ENCODE measurements at regions not wholly inside any gene's neighbourhood (a gene's known extent, or its start where the extent isn't known, plus 50 kb on each side); places are given as distances from the start of the nearest gene placed in this dataset.

GRCh38 chr20:11833825-11834224 lies 83.9 kb upstream of the BTBD3 start:
- 85% methylated on average over 3 of the region's 3 CpGs for WGBS, 2 donors
- no peak for TF ChIP-seq POLR2A (IDR thresholded peaks at IDR 0.05)
- intact Hi-C loops (cut with DNase I; ENCODE audit: low total_unique reads): no loop called here
- no peak for DNase-seq (ENCODE audit: low spot score in 2 of 2)
- no peak overlapping the region for H3K4me3 ChIP-seq (ENCODE audit: low read depth, poor library complexity, severe bottlenecking)

DNA sequence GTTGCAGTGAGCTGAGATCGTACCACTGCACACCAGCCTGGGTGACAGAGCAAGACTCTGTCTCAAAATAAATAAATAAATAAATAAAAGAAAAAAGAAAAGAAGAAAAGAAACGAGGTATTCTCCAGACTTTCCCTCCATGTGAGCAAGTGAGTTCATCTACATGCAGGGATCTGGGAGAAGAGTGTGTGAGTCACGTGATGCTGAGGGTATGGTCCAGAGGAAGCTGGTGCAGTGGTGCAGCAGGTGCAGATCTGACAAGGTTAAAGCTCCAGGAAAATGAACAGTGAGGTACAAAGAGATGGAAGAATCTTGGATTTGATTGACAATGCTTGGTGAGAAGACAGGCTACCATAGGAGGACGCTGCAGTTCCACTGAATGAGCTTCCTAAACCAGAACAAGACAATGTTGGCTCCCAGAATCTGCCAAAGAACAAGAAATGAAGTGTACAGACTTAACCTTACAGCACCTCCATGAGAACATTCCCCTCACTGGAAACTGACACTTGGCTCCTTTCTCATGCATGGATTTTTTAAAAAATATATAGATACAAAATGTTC lies 79.5 kb upstream of the BTBD3 start:
- DNase-seq (ENCODE audit: low spot score in 2 of 2): no peak
- no peak for TF ChIP-seq POLR2A (IDR thresholded peaks at IDR 0.05)
- TF ChIP-seq, protein P1, sequence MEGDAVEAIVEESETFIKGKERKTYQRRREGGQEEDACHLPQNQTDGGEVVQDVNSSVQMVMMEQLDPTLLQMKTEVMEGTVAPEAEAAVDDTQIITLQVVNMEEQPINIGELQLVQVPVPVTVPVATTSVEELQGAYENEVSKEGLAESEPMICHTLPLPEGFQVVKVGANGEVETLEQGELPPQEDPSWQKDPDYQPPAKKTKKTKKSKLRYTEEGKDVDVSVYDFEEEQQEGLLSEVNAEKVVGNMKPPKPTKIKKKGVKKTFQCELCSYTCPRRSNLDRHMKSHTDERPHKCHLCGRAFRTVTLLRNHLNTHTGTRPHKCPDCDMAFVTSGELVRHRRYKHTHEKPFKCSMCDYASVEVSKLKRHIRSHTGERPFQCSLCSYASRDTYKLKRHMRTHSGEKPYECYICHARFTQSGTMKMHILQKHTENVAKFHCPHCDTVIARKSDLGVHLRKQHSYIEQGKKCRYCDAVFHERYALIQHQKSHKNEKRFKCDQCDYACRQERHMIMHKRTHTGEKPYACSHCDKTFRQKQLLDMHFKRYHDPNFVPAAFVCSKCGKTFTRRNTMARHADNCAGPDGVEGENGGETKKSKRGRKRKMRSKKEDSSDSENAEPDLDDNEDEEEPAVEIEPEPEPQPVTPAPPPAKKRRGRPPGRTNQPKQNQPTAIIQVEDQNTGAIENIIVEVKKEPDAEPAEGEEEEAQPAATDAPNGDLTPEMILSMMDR (IDR thresholded peaks at IDR 0.05): no peak
- H3K4me3 ChIP-seq (ENCODE audit: low read depth, poor library complexity, severe bottlenecking): no peak overlapping the region
- intact Hi-C loops (cut with DNase I; ENCODE audit: low total_unique reads): no loop called here
- WGBS, 2 donors: 62 to 71% methylated on average over 4 of the region's 4 CpGs

- TF ChIP-seq, protein P1 (IDR thresholded peaks at IDR 0.05): no peak
- TF ChIP-seq POLR2A (IDR thresholded peaks at IDR 0.05): no peak
- no peak overlapping the region for H3K4me3 ChIP-seq (ENCODE audit: low read depth, poor library complexity, severe bottlenecking)
- WGBS, 2 donors: 93 to 95% methylated on average over 3 of the region's 3 CpGs
- DNase-seq (ENCODE audit: low spot score in 2 of 2): no peak
- intact Hi-C loops (cut with DNase I; ENCODE audit: low total_unique reads): no loop called here
Observed at GRCh38 chr20:11841972-11842461, 75.7 kb upstream of the BTBD3 start.

- TF ChIP-seq, protein P1 (IDR thresholded peaks at IDR 0.05): no peak
- TF ChIP-seq POLR2A (IDR thresholded peaks at IDR 0.05): no peak
- no peak for DNase-seq (ENCODE audit: low spot score in 2 of 2)
- 62 to 64% methylated on average over 1 of the region's 1 CpG for WGBS, 2 donors
- no peak overlapping the region for H3K4me3 ChIP-seq (ENCODE audit: low read depth, poor library complexity, severe bottlenecking)
- intact Hi-C loops (cut with DNase I; ENCODE audit: low total_unique reads): no loop called here
Observed at GRCh38 chr20:11843289-11843688, 74.4 kb upstream of the BTBD3 start.

DNA sequence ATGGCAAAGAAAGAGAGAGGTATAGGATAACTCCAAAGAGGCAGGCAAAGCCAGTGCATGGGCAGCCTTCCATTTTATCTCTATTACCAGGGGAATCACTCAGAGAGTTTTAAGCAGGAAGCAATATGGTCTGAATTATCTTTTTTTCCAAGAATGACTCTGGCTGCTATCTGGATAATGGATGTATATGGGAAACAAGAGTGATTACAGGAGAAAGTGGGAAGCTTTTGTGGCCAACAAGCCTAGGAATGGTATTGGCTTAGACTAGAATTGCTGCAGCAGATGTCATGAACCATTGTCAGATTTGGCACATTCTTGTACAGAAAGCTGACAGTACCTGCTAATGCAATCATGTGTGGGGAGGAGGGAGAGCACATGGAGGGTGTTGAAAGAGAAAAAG lies 73.0 kb upstream of the BTBD3 start:
- intact Hi-C loops (cut with DNase I; ENCODE audit: low total_unique reads): no loop called here
- DNase-seq (ENCODE audit: low spot score in 2 of 2): no peak
- H3K4me3 ChIP-seq (ENCODE audit: low read depth, poor library complexity, severe bottlenecking): no peak overlapping the region
- no peak for TF ChIP-seq POLR2A (IDR thresholded peaks at IDR 0.05)
- TF ChIP-seq, protein P1 (IDR thresholded peaks at IDR 0.05): no peak

GRCh38 chr20:11845340-11845739 lies 72.4 kb upstream of the BTBD3 start:
- no peak for TF ChIP-seq POLR2A (IDR thresholded peaks at IDR 0.05)
- TF ChIP-seq, protein P1 (IDR thresholded peaks at IDR 0.05): no peak
- DNase-seq (ENCODE audit: low spot score in 2 of 2): no peak
- WGBS, 2 donors: 85 to 87% methylated on average over 3 of the region's 3 CpGs
- intact Hi-C loops (cut with DNase I; ENCODE audit: low total_unique reads): no loop called here
- H3K4me3 ChIP-seq (ENCODE audit: low read depth, poor library complexity, severe bottlenecking): no peak overlapping the region

All from lower leg skin (tissue), 4 donors.